HG02588 (cell line): ENCODE measurements at regions not wholly inside any gene's neighbourhood (a gene's known extent, or its start where the extent isn't known, plus 50 kb on each side); places are given as distances from the start of the nearest gene placed in this dataset.

Experiments
- ATAC-seq: cut with Tn5 transposase; IDR thresholded peaks from one replicate; pipeline ENCODE4 v1.9.1; 2021; ENCODE audit warnings: mild to moderate bottlenecking, moderate library complexity; ENCODE audit not compliant: unreplicated experiment

DNA sequence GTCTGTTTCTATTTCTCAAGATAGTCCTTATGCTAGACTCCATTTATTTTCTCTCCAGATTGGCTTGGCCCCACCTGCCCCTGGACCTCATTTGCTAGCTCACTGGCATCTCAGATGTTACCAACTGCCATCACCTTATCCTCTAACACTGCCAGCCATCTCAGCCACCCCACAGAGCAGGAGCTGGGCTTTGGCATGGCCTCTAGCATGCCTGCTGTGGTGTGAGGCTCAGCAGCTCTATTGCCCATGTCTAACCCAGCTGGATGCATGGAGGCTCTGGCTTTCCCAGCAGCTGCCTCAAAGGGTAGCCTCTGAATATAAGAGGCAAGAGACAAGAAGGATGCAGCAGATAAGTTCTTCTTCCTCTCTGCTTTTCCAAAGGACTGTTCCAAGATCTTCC lies 373.4 kb downstream of the TNS1 start:
- ATAC-seq = no peak

DNA sequence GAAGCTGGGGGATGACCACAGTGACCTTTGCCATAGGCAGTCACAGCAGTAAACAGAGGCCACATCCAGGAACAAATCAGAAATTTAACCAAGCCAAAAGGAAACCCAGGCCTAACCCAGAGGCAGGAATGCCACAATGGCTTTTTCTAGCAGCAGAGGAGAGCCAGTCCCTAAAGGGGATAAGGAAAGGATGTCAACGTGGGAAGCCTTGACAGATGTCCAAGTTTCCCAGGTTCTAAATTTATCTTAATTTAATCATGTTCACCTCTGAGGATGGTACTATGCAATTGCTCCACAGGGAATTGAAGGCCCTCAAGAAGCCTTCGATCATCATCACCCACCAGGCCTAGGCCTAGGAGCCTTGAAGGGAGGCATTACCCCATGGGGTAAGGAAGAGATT lies 374.7 kb downstream of the TNS1 start:
- ATAC-seq = no peak

DNA sequence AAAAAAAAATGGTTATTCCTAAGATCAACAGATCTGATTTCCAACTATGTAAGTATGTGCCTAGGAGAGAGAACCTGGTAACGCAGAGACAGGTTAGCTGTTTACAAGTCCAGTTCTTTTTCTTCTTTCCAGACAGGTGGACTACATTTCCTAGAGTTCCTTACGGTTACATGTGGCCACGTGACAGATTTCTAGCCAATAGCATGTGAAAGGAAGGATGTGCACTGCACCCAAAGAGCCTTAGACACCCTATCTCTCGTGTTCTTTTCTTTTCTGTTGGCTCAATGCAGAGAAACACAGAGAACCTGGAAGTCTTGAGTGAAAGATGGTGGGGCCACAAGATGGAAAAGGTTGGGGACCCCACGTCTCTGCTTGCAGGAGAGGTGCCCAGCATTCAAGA lies 375.9 kb downstream of the TNS1 start:
- ATAC-seq = no peak

DNA sequence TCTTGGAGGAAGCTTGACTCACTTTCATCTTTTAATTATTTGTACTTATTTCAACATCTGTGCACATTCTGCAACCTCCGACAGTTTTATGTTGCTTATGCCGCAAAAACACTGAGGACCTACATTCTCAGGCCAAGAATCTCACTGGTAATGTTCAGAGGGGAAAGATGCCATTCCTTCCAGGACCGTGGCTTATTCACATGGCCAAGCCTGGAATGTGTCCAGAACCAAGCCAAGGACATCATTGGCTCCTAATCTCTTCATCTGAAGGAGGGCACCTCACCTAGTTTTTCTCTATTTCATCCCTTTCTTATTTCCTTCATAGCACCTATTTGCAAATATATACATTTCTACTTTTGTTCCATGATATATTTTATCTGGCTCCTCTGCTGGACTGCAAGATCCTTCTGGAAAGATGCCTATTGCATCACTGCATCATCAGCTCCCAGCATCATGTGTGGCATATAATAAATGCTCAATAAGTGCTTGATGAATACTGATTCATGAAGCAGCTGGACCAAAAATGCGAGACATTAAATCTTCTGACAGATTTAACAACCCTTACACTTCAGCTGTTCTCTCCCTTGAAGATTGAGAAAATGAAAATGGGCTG lies 377.1 kb downstream of the TNS1 start:
- ATAC-seq = no peak

DNA sequence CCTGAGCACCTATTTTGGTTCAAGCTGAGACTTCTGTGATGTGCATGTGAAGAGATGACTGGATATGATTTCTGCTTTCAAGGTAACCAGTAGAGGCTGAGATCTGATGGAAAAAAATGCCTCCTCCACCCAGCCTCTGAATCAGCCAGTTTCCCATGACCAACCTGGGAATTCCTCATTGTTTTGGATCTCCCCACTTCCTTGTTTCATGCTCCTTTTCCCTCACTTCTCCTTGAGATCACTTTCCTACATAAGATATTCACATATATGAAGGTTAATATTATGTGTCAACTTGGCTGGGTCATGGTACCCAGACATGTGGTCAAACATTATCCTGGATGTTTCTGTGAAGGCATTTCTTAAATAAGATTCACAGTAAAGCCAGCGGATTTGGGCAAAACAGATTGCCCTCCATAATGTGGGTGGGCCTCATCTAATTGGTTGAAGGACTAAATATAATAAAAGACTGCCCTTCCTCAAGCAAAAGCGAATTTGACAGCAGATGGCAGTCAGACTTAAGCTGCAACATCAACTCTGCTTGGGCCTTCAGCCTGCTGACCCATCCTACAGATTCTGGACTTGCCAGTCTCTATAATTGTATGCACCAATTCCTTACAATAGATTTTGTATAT lies 379.4 kb downstream of the TNS1 start:
- no peak for ATAC-seq

DNA sequence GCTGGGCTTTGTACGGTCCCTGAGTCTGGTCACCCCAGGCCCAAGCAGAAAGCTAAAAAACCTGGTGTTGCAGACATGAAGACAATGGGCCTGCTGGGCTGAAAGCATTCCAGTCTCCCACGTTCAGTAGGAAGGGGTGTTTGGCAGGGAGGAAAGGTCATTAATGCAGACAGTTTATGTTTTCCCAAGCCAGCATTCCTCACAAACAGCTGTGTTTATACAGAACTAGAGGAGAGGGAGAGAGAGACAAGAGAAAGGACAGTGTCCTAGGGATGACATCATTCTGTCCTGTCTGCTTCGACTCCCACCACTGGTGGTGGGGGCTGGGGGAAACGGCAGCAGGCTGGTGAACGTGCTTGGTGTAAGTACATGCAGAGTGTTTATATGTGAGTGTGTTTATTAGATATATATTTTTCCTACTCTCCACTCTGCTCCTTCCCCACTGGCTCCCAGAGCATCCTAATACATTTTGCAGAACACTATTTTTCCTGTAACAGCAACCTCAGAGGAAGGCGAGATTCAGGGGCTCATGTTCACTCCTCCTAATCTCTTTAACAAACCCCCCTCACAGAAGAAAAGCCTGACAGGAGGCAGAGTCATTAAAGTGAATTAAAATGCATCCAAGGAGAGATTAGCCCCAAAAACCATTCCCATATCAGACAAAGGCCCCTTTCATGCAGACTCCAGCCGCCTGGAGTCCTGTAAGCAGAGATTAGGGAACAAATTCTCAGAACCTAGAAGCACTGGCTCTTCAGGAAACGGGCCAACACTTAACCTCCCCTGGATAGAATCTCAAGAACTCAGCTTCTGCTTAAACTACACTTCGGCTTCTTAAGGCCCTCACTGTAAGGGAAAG lies 380.4 kb downstream of the TNS1 start:
- no peak for ATAC-seq

DNA sequence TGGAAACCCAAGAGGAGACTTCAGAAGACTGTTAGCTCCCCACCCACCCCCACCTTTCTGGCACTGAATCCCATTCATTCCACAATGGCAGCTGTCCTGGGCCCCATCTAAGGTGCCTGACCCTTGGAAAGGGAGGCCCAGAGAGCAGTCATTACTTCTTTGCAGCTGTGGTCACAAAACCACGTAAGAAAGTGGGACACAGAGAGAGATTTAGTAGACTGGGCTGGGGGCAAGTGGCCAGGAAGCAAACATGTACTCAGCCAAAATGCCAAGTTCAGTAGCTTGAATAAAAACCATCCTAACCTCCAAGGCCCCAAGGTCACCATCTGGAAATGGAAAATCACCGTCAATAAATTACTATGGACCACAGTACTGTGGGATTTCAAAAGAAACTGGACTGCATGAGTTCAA lies 381.4 kb downstream of the TNS1 start:
- no peak for ATAC-seq

DNA sequence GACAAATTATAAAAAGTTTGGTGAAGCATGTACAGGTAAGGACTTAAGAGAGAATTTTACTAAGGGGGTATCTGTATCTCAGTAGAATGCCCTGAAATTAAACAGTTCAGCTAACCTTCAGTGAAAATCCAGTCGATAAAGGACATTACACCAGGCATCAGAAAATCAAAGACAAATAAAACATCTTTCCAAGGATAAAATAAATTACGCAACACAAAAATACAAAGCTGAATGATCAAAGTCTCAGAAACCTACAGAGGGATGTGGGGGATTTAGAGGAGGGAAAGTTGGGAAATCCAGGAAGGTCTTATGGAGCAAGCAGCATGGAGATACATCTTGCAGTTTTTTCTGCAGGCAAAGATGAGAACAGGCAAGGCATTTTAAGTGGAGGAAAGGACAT lies 384.1 kb downstream of the TNS1 start:
- no peak for ATAC-seq

DNA sequence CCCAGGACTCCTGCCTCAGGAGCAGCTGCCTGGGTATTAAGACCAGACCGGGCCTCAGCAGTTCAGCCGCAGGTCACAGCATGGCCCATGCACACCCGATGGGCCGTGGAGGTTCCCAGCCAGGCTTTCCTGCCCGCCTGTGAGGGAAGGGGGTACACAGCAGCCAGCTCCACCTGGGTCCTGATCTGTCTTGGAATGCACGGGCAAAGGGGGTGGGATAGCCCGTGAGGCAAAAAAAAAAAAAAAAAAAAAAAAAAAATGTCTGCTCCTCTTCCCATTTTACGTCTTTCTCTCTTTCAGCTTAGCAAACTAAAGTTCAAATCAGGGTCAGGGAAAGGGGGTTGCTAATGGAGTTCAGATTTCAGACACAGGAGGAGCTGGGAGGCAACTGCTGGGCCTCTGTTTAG lies 385.2 kb downstream of the TNS1 start:
- ATAC-seq = no peak

DNA sequence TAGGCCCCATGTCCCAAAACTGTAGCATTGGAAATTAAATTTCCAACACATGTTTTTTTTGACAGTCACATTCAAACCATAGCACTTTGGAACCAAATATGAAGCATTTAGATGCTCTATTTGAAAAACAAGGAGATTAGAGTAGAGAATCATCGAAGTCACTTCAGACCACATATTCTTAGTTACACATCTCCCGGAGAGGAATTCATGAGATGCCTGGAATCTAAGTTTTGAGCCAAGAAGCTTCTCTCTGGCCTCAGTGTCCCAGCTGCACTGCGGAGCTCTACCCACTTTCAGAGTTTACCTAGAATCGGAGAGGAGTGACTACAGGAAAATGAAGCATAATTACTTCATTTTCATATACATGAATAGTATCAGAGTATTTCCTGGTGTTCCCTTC lies 385.9 kb downstream of the TNS1 start:
- ATAC-seq = no peak

DNA sequence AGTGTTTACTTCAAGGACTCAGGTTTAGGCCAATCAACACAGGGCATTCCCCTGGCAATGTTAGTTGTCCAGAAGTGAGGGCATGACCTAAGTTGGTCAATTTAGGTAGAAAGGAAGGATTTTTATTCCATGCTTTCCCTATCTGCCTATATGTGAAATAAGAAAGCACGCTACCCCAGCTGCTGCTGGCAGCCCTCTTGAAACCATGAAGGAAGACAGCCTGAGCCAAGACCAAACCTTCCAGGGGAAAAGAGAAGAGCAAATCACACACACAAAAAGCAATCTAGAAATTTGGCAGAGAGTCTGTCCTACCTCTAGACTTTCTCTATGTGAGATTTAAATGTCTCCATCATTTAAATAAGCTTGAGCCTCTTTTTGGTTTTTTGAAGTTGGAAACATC lies 387.6 kb downstream of the TNS1 start:
- no peak for ATAC-seq

DNA sequence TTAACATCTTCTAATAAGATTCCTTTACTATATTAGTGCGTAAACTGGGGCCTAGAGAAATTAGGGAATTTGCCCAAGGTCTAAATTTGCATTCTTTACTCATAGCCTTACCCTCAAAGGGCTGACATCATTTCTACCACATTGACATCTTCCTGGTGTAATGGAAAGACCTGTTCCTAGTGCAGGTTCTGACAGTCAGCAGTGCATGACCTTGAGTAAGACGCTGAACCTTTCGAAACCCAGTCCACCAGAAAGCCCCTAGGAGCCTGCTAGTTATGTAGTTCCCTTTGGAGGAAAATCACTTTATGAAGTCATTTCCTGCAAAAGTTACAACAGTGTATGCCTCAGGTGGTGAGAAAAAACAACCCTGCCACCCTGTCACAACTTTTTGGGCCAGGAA lies 388.3 kb downstream of the TNS1 start:
- ATAC-seq = no peak

DNA sequence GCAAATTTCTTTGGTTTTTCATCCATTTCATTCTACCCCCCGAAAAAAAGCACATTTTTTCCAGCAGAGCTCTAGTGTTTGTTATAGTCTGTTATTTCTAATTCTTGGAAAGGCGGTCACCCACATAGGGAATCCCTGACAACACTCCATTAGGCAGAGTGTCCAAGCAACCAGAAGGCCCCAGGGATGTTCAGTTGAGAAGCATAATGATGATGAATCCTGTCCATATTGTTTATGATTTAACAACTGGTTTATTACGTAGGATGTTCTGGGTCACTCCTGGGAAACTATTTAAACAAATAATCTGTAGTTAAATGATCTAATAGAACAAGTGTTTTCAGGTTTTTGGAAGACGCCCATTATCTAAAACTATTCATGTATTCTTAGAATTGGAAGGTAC lies 388.7 kb downstream of the TNS1 start:
- no peak for ATAC-seq

DNA sequence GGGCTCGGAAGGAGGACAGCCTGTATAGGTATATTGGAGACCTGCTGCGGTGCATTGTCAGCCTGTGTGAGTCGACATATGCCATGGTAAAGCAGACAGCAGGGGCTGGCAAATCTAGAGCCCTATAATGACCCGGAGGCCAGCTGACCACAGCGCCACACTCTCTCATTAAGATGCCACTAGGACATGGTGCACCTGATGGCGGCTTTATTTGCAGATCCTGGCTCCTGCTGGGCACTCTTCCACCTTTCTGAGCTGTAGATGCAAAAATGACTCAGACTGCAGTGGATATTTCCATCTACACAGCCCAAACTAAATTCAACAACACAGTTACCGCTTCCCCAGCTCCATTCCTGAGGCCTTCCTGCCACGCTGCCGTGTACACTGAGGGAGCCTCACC lies 389.9 kb downstream of the TNS1 start:
- no peak for ATAC-seq

DNA sequence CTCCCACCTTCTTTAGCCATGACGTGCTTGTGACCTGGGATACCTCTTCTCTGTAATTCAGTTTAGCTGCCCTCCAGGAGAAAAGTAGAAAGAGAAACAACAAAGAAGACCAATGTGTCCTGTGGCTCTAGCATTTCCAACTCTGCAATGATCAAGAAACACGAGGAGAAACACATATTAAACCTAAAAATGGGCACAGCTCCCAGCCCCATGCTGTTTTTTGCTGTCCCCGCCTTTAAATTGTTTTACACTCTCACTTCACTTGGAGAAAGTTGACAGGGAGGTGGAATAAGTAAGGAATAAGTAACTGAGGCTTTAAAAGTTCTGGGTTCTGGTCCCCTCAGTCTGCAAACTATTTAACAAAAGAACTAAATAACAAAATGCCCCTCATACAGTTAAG lies 390.6 kb downstream of the TNS1 start:
- no peak for ATAC-seq

DNA sequence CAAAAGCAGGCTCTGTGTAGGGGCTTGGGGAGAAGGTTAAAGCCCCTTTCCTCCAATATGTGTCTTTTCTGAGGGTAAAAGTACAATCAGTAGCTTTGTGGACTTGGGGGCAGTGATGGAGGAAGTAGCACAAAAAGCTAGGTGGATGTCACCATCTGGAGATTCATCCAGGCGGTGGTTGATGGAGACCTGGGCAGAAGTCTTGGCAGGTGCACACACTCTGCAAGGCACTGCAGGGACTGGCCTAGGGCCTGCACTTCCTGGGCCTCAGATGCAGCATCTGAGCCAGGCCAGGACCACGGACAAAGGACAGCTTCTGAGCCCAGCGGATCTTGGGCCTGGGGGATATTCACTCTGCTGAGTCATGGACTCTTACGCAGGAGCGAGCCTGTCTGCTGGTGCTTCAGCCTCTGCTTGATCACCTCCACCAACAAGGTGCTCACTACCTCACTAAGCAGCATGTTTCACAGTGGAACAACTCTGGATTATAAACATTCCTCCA lies 391.1 kb downstream of the TNS1 start:
- ATAC-seq = no peak

DNA sequence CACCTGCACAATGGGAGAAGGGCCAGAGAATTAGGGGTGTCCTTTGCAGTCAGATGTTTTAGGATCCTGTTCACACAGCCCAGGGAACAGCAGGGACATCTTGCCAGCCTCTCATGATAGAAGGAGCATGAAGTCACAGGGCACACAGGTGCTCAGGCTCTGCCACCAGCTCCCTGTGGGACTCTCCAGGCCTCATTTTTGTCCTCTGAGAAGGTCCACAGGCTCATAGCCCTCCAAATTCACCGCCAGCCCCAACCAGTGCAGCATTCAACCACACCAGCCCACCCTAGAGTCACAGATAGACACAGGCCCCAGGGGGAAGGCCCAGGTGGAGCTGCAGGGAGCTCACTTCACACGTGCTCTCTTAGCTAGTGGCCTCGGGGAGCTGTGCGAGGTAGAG lies 391.7 kb downstream of the TNS1 start:
- no peak for ATAC-seq

DNA sequence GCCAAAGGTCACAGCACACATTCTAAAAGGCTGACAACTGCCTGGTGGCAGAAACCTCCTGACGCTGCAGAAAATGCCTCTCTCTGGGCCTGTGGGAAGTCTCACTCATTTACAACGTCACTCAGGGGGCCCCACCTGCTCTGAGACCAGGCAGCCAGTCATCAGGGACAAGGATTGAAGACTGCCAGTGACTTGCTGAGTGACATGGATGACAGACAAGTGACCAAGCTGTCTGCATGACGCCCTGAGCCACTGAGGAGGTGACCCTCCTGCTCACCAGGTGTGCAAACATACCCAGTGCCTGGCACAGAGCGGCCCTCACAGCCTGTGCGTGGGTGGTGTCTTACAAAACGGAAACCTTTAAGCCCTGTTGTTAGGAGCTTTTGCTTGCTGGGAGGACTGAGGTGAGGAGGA lies 392.4 kb downstream of the TNS1 start:
- ATAC-seq = no peak

DNA sequence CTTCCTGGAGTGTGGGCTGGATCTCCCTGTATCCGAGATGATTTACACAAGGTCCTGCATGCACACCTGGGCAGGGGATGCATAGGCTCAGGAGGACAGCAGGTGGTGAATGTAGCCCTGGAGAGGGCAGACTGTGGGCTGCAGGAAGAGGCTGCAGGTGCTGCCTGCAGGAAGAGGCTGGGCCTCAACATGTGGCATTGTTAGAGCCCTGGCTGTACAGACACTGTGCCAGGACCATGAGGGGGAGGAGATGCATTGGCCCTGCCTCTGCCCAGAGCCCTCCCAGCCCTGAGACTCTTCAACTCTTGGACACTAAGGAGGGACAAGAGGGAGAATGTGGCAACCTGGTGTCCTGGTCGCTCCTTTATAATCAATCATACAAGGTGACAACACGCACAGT lies 392.8 kb downstream of the TNS1 start:
- no peak for ATAC-seq

DNA sequence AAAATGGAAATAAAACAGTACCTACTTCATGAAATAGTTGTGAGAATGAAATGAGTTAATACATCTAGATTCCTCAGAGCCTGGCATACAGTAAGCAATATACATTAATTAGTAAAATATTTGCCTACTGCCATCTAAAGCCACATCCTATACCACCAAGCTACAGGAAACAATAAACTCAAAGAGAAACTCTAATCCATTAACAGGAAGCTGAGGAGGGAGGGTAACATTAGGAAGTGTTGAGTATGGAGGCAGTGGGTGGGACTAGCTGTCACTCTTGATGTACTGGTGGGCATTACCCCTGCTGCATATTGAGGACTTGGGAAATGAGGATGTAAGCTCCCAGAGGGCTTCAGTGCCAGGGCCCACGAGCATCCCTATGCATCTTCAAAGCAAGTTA lies 396.5 kb downstream of the TNS1 start:
- ATAC-seq = no peak

DNA sequence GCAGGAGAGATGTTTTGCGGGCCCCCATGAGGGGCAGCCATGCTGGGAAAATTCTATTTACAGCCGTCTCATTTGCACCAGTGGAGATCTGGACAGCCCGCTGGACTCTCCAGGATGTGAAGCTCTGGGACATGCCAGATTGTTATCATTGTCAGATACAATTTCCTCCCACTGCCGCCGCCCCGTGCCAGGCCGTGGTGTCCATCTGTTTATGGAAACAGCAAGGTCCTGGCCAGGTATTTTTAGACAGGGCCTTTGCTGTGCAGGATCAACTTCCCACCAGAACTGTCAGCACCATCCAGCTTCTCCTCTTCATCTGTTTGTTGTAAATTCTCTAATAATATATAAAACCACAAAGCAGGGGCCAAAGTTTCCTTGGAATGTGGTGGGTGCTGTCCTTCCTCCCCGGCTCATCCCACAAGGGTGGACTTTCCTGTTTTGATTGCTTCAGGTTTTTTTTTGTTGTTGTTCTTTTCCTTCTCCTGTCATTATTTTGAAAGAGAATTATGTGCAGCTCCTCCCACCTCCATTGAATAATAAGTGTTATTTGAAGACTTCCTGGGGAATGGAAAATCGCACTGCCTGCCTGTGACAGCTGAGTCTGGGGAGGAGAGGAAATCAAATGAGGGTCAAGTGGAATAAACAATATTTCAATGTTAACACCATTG lies 398.1 kb downstream of the TNS1 start:
- no peak for ATAC-seq

DNA sequence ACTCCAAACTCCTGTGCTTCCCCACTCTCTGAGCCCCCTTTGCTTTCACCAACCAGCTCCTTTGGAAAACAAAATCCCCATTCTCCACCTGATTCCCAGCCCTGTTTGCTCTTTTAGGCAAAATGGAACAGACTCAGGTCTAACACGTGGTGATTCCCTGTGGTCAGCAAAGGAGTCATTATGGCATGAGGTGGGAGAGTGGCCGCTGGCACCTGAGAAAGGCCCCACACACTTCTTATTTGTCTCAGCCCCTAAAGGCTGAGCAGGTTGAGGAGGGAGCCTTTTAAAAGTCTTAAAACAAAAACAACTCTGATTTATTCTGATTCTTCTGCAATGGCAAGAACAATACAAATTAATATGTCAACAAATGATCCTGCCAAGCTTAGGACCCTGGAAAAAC lies 401.2 kb downstream of the TNS1 start:
- no peak for ATAC-seq
